ENCODE measurements at regions not wholly inside any gene's neighbourhood (a gene's known extent, or its start where the extent isn't known, plus 50 kb on each side); places are given as distances from the start of the nearest gene placed in this dataset.

- Mint-ChIP-seq H3K4me3 (ENCODE audit: low read depth, unreplicated experiment) (no peak overlapping the region), H3K4me1 (ENCODE audit: low read depth, unreplicated experiment) (no peaks in the 10 kb centered on the region), H3K27ac (ENCODE audit: unreplicated experiment) (no peak overlapping the region), H3K36me3 (ENCODE audit: insufficient read depth, unreplicated experiment) (no peaks in the 10 kb centered on the region), H3K27me3 (ENCODE audit: unreplicated experiment) (no peaks in the 10 kb centered on the region), H3K9me3 (ENCODE audit: low read depth, unreplicated experiment) (peaks cover 12% of the 10 kb centered on the region)
- BruUV-seq (replicated peaks): no TSS peak
- intact Hi-C loops (cut with micrococcal nuclease; ENCODE audit: unreplicated experiment): no loop called here
- TF ChIP-seq CTCF (IDR thresholded peaks at IDR 0.05; ENCODE audit: unreplicated experiment): no peak
- CTCF ChIA-PET: no interaction called here
- DNase-seq: no peak
These were observed 73.8 kb upstream of the TBX3 start for GRCh38 chr12:114757684-114758325.

DNA sequence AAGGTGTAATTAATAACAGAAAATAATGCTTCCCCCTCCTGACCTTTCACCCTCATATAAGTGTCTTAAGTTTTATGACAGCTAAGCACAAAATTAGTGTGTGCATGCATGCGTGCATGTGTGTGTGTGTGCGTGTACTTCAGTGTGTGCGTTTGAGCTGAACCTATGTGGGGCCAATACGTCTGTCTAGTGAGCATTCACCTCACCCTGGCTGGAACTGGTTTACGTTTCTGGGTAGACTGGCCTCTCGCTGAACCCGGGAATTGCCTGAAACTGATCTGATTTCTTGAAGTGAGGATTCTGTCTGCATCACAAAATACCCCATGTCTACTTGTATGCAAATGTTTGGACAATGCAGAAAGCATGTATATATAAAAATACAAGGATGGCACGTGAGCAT, 68.2 kb upstream of the TBX3 start:
- CTCF ChIA-PET: no interaction called here
- intact Hi-C loops (cut with micrococcal nuclease; ENCODE audit: unreplicated experiment): no loop called here
- no peak for DNase-seq
- no peaks in the 10 kb centered on the region for H3K36me3 Mint-ChIP-seq (ENCODE audit: insufficient read depth, unreplicated experiment)
- no peaks in the 10 kb centered on the region for H3K4me1 Mint-ChIP-seq (ENCODE audit: low read depth, unreplicated experiment)
- H3K4me3 Mint-ChIP-seq (ENCODE audit: low read depth, unreplicated experiment): no peak overlapping the region
- H3K9me3 Mint-ChIP-seq (ENCODE audit: low read depth, unreplicated experiment): peaks cover 16% of the 10 kb centered on the region
- TF ChIP-seq CTCF (IDR thresholded peaks at IDR 0.05; ENCODE audit: unreplicated experiment): no peak
- no TSS peak for BruUV-seq (replicated peaks)
- no peak overlapping the region for H3K27ac Mint-ChIP-seq (ENCODE audit: unreplicated experiment)
- no peaks in the 10 kb centered on the region for H3K27me3 Mint-ChIP-seq (ENCODE audit: unreplicated experiment)

GRCh38 chr12:114751712-114752111, 67.7 kb upstream of the TBX3 start:
- BruUV-seq (replicated peaks): no TSS peak
- Mint-ChIP-seq H3K36me3 (ENCODE audit: insufficient read depth, unreplicated experiment) (no peaks in the 10 kb centered on the region), H3K27ac (ENCODE audit: unreplicated experiment) (no peak overlapping the region), H3K4me3 (ENCODE audit: low read depth, unreplicated experiment) (no peak overlapping the region), H3K4me1 (ENCODE audit: low read depth, unreplicated experiment) (no peaks in the 10 kb centered on the region), H3K27me3 (ENCODE audit: unreplicated experiment) (no peaks in the 10 kb centered on the region), H3K9me3 (ENCODE audit: low read depth, unreplicated experiment) (peaks cover 16% of the 10 kb centered on the region)
- no peak for DNase-seq
- intact Hi-C loops (cut with micrococcal nuclease; ENCODE audit: unreplicated experiment): no loop called here
- no peak for TF ChIP-seq CTCF (IDR thresholded peaks at IDR 0.05; ENCODE audit: unreplicated experiment)
- CTCF ChIA-PET: interaction anchor here (0.6 kb wide), 1 partner anchor 17 kb away, joined by 3 read pairs; no protein-coding TSS in a partner anchor

DNA sequence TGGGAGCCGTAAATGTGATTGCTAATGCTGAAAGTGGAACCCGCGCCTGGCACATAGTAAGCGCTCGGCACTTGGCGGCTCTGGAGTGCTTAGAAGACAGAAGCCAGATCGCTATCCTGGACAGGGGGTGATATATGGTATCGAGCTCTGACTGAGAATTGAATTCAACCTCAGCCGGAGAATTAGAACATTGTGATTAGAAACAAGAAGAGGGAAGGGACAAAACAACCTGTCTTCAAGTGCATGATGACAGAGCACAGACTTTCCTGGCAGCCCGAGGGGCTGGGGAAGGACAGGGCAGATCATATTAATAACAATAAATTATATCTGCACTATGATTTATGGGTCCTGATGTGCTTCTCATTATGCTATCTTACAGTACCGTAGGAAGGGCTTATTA, 66.9 kb upstream of the TBX3 start:
- no peak for DNase-seq
- Mint-ChIP-seq H3K27ac (ENCODE audit: unreplicated experiment) (no peak overlapping the region), H3K27me3 (ENCODE audit: unreplicated experiment) (no peaks in the 10 kb centered on the region), H3K9me3 (ENCODE audit: low read depth, unreplicated experiment) (peaks cover 14% of the 10 kb centered on the region), H3K4me3 (ENCODE audit: low read depth, unreplicated experiment) (no peak overlapping the region), H3K4me1 (ENCODE audit: low read depth, unreplicated experiment) (no peaks in the 10 kb centered on the region), H3K36me3 (ENCODE audit: insufficient read depth, unreplicated experiment) (no peaks in the 10 kb centered on the region)
- intact Hi-C loops (cut with micrococcal nuclease; ENCODE audit: unreplicated experiment): no loop called here
- no peak for TF ChIP-seq CTCF (IDR thresholded peaks at IDR 0.05; ENCODE audit: unreplicated experiment)
- CTCF ChIA-PET: no interaction called here
- no TSS peak for BruUV-seq (replicated peaks)

Measured in Calu3 (cell line).